Activated CD4-positive, alpha-beta T cell treated with anti-CD3 and anti-CD28 coated beads, Interleukin-2, amount 10 ng/mL, durations not matched to agents 7 days and 5 days (primary cell): ENCODE measurements at regions not wholly inside any gene's neighbourhood (a gene's known extent, or its start where the extent isn't known, plus 50 kb on each side); places are given as distances from the start of the nearest gene placed in this dataset.

Experiments
- CTCF ChIA-PET: fragments of 350-600 bp; sonication (Branson Sonifier 250); formaldehyde crosslinking; loops from one replicate; lab custom pipeline; 2021; ENCODE audit warnings: antibody characterized with exemption; lab: Charles Lee
- POLR2A ChIA-PET: fragments of 350-600 bp; sonication (Branson Sonifier 250); formaldehyde crosslinking; loops from one replicate; lab custom pipeline; 2021; ENCODE audit warnings: antibody characterized with exemption; lab: Charles Lee
- DNase-seq: peaks from one replicate; pipeline ENCODE4 v3.0.0-alpha.2; 2020
- H3K27ac Mint-ChIP-seq: one replicate; pipeline ENCODE4 v1.8.0; 2021; ENCODE audit warnings: mild to moderate bottlenecking, moderate library complexity, mixed read lengths
- H3K27me3 Mint-ChIP-seq: one replicate; pipeline ENCODE4 v1.8.0; 2021; ENCODE audit warnings: mixed read lengths
- H3K36me3 Mint-ChIP-seq: one replicate; pipeline ENCODE4 v1.8.0; 2021; ENCODE audit warnings: low read depth, mixed read lengths
- H3K4me1 Mint-ChIP-seq: one replicate; pipeline ENCODE4 v1.8.0; 2021; ENCODE audit warnings: mixed read lengths
- H3K4me3 Mint-ChIP-seq: one replicate; pipeline ENCODE4 v1.8.0; 2021; ENCODE audit warnings: mild to moderate bottlenecking, moderate library complexity, mixed read lengths
- H3K9me3 Mint-ChIP-seq: one replicate; pipeline ENCODE4 v1.8.0; 2021; ENCODE audit warnings: mixed read lengths

DNA sequence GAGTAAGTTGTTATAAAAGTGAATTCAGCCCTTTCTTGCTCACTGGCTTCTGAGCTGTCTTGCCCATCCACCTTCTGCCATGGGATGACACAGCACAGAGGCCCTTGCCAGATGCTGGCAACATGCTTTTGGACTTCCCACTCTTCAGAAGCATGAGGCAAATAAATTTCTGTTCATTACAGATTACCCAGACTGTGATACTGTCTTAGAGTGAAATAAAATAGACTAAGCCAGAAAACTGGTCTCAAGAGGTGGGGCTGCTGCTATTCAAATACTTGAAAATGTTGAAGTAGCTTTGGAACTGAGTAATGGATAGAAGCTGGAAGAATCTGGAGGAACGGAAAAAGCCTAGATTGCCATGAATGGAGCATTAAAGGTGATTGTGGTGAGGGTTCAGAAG lies 170.4 kb downstream of the ZMAT3 start:
- Mint-ChIP-seq H3K4me3 (no peak overlapping the region), H3K36me3 (no peaks in the 10 kb centered on the region), H3K27me3 (no peaks in the 10 kb centered on the region), H3K4me1 (no peaks in the 10 kb centered on the region), H3K9me3 (no peaks in the 10 kb centered on the region), H3K27ac (no peak overlapping the region)
- ChIA-PET POLR2A (no interaction called here), CTCF (interaction anchor here (0.6 to 0.7 kb wide), 2 partner anchors 78 to 748 kb away, joined by 3 to 4 read pairs; no protein-coding TSS in a partner anchor)
- DNase-seq, result no peak

DNA sequence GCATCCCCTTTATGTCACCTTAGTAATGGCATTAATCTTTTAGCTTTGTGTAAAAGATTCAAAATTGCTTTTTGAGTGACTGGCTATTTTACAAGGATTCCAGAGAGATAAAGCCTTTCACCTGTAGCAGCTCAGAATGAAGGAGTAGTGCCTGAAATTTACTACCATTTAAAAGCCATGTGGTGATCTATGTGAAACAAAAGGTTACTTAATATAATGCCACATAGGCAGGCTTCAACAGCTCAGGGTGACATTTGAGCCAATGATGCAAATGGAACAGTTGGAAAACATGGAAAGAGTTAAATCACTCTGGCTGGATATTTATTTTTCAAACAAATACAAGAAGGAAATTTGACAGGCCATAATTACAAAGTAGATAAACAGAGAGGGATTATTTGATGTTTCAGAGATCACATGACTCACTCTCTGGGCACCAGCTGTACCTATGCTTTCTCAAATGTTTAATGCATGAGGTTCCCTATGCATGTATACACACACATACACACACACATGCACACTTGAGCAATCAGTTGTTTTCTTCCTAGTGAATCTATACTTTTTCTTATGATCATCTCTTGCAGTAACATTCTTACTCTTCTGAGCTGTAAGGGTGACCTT lies 171.5 kb downstream of the ZMAT3 start:
- Mint-ChIP-seq H3K36me3 (no peaks in the 10 kb centered on the region), H3K4me1 (no peaks in the 10 kb centered on the region), H3K27me3 (no peaks in the 10 kb centered on the region), H3K27ac (no peak overlapping the region), H3K4me3 (no peak overlapping the region), H3K9me3 (no peaks in the 10 kb centered on the region)
- DNase-seq, result no peak
- CTCF ChIA-PET, result no interaction called here
- POLR2A ChIA-PET, result no interaction called here

DNA sequence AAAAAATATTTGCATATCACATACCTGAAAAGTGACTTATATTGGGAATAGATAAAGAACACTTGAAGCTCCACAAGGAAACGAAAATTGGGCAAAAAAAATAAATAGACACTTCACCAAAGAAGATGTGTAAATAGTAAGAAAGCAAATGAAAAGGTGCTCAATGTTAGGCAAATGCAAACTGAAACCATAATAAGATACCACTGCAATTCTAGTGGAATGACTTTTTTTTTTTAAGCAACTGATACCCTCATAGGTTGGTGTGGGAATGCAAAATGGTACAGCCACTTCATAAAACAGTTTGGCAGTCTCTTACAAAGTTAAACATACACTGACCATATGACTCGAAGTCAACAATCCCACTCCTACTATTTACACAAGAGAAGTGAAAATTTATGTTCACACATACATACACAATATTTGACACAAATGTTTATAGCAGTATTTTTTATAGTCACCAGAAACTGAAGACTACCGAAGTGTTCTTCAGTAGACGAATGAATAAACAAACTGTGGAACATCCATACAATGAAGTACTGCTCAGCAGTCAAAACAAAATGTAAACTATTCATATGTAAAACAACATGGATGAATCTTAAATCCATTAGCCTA lies 176.3 kb downstream of the ZMAT3 start:
- H3K4me3 Mint-ChIP-seq, result no peak overlapping the region
- POLR2A ChIA-PET, result no interaction called here
- no peak for DNase-seq
- no peaks in the 10 kb centered on the region for H3K4me1 Mint-ChIP-seq
- no peaks in the 10 kb centered on the region for H3K27me3 Mint-ChIP-seq
- H3K9me3 Mint-ChIP-seq, result no peaks in the 10 kb centered on the region
- no peaks in the 10 kb centered on the region for H3K36me3 Mint-ChIP-seq
- no peak overlapping the region for H3K27ac Mint-ChIP-seq
- CTCF ChIA-PET, result interaction anchor here (0.7 kb wide), 1 partner anchor 1042 kb away, joined by 3 read pairs; no protein-coding TSS in a partner anchor
